ENCODE measurements at regions not wholly inside any gene's neighbourhood (a gene's known extent, or its start where the extent isn't known, plus 50 kb on each side); places are given as distances from the start of the nearest gene placed in this dataset.

GRCh38 chr2:187853381-187853791 lies 299.2 kb upstream of the TFPI start:
- Histone ChIP-seq H3K4me1 (ENCODE audit: insufficient read depth) (no peaks in the 10 kb centered on the region), H2AFZ (no peak overlapping the region), H3F3A (ENCODE audit: insufficient read depth) (no peaks in the 10 kb centered on the region), H3K79me2 (ENCODE audit: insufficient read depth) (no peaks in the 10 kb centered on the region), H3K4me2 (ENCODE audit: unreplicated experiment) (no peak overlapping the region), H3K9me2 (ENCODE audit: insufficient read depth) (no peaks in the 10 kb centered on the region), H3K9me3 (ENCODE audit: low read depth) (no peaks in the 10 kb centered on the region), H3K27ac (no peak overlapping the region), H3K4me3 (no peak overlapping the region), H3K9ac (no peak overlapping the region), H4K20me1 (ENCODE audit: insufficient read depth) (no peaks in the 10 kb centered on the region), H3K36me3 (ENCODE audit: low read depth) (no peaks in the 10 kb centered on the region), H3K27me3 (replicated peaks; ENCODE audit: insufficient read depth) (no peaks in the 10 kb centered on the region)
- 89 to 91% methylated on average over 1 of the region's 1 CpG for WGBS, 2 experiments (ENCODE audit: low coverage in 1 of 2, low lambda C conversion rate in 2 of 2, missing lambda C conversion rate in 2 of 2)
- in situ Hi-C loops (cut with MboI) = no loop called here
- DNase-seq = no peak
- TF ChIP-seq EZH2phosphoT487 (IDR thresholded peaks at IDR 0.05; ENCODE audit: insufficient read depth, low read depth) (no peak), EZH2 (IDR thresholded peaks at IDR 0.05; ENCODE audit: insufficient read depth, poor library complexity, severe bottlenecking) (no peak)

GRCh38 chr2:187854801-187855200 lies 300.6 kb upstream of the TFPI start:
- Histone ChIP-seq H3K4me1 (ENCODE audit: insufficient read depth) (no peaks in the 10 kb centered on the region), H3K79me2 (ENCODE audit: insufficient read depth) (no peaks in the 10 kb centered on the region), H3K9me3 (ENCODE audit: low read depth) (no peaks in the 10 kb centered on the region), H3K4me2 (ENCODE audit: unreplicated experiment) (no peak overlapping the region), H2AFZ (no peak overlapping the region), H3K27ac (no peak overlapping the region), H3K27me3 (replicated peaks; ENCODE audit: insufficient read depth) (no peaks in the 10 kb centered on the region), H3K9ac (no peak overlapping the region), H4K20me1 (ENCODE audit: insufficient read depth) (no peaks in the 10 kb centered on the region), H3F3A (ENCODE audit: insufficient read depth) (no peaks in the 10 kb centered on the region), H3K9me2 (ENCODE audit: insufficient read depth) (no peaks in the 10 kb centered on the region), H3K36me3 (ENCODE audit: low read depth) (no peaks in the 10 kb centered on the region), H3K4me3 (no peak overlapping the region)
- no peak for TF ChIP-seq EZH2 (IDR thresholded peaks at IDR 0.05; ENCODE audit: insufficient read depth, poor library complexity, severe bottlenecking)
- TF ChIP-seq EZH2phosphoT487 (IDR thresholded peaks at IDR 0.05; ENCODE audit: insufficient read depth, low read depth) = no peak
- in situ Hi-C loops (cut with MboI) = no loop called here
- no peak for DNase-seq

GRCh38 chr2:187855689-187856088 lies 301.5 kb upstream of the TFPI start:
- Histone ChIP-seq H3K9me3 (ENCODE audit: low read depth) (no peaks in the 10 kb centered on the region), H3K4me2 (ENCODE audit: unreplicated experiment) (no peak overlapping the region), H3K4me1 (ENCODE audit: insufficient read depth) (no peaks in the 10 kb centered on the region), H3K9me2 (ENCODE audit: insufficient read depth) (no peaks in the 10 kb centered on the region), H3K4me3 (no peak overlapping the region), H3F3A (ENCODE audit: insufficient read depth) (no peaks in the 10 kb centered on the region), H2AFZ (no peak overlapping the region), H3K27ac (no peak overlapping the region), H3K79me2 (ENCODE audit: insufficient read depth) (no peaks in the 10 kb centered on the region), H3K9ac (no peak overlapping the region), H4K20me1 (ENCODE audit: insufficient read depth) (no peaks in the 10 kb centered on the region), H3K27me3 (replicated peaks; ENCODE audit: insufficient read depth) (no peaks in the 10 kb centered on the region), H3K36me3 (ENCODE audit: low read depth) (no peaks in the 10 kb centered on the region)
- 89 to 93% methylated on average over 5 of the region's 5 CpGs for WGBS, 2 experiments (ENCODE audit: low coverage in 1 of 2, low lambda C conversion rate in 2 of 2, missing lambda C conversion rate in 2 of 2)
- in situ Hi-C loops (cut with MboI) = no loop called here
- DNase-seq = no peak
- no peak for TF ChIP-seq EZH2 (IDR thresholded peaks at IDR 0.05; ENCODE audit: insufficient read depth, poor library complexity, severe bottlenecking)
- TF ChIP-seq EZH2phosphoT487 (IDR thresholded peaks at IDR 0.05; ENCODE audit: insufficient read depth, low read depth) = no peak

- H3K36me3 ChIP-seq (ENCODE audit: low read depth) = no peaks in the 10 kb centered on the region
- H3K4me3 ChIP-seq = no peak overlapping the region
- in situ Hi-C loops (cut with MboI) = no loop called here
- H3F3A ChIP-seq (ENCODE audit: insufficient read depth) = no peaks in the 10 kb centered on the region
- DNase-seq = no peak
- H3K27me3 ChIP-seq (replicated peaks; ENCODE audit: insufficient read depth) = no peaks in the 10 kb centered on the region
- no peaks in the 10 kb centered on the region for H3K9me2 ChIP-seq (ENCODE audit: insufficient read depth)
- no peak overlapping the region for H2AFZ ChIP-seq
- no peak overlapping the region for H3K4me2 ChIP-seq (ENCODE audit: unreplicated experiment)
- no peak overlapping the region for H3K27ac ChIP-seq
- WGBS, 2 experiments (ENCODE audit: low coverage in 1 of 2, low lambda C conversion rate in 2 of 2, missing lambda C conversion rate in 2 of 2) = 64 to 68% methylated on average over 1 of the region's 1 CpG
- no peaks in the 10 kb centered on the region for H3K4me1 ChIP-seq (ENCODE audit: insufficient read depth)
- H3K9me3 ChIP-seq (ENCODE audit: low read depth) = no peaks in the 10 kb centered on the region
- TF ChIP-seq EZH2 (IDR thresholded peaks at IDR 0.05; ENCODE audit: insufficient read depth, poor library complexity, severe bottlenecking) (no peak), EZH2phosphoT487 (IDR thresholded peaks at IDR 0.05; ENCODE audit: insufficient read depth, low read depth) (no peak)
- H4K20me1 ChIP-seq (ENCODE audit: insufficient read depth) = no peaks in the 10 kb centered on the region
- H3K9ac ChIP-seq = no peak overlapping the region
- H3K79me2 ChIP-seq (ENCODE audit: insufficient read depth) = no peaks in the 10 kb centered on the region
These were observed 303.6 kb upstream of the TFPI start for GRCh38 chr2:187857826-187858225.

- Histone ChIP-seq H3K79me2 (ENCODE audit: insufficient read depth) (no peaks in the 10 kb centered on the region), H3K36me3 (ENCODE audit: low read depth) (no peaks in the 10 kb centered on the region), H2AFZ (peak overlapping the region; percentile 0; the same call in 1 of the 2 replicates)
These were observed 308.5 kb upstream of the TFPI start for GRCh38 chr2:187862715-187863114.

More at GRCh38 chr2:187862715-187863114, 308.5 kb upstream of the TFPI start:
- no peaks in the 10 kb centered on the region; the same call in 1 of the 2 replicates for H3K27me3 ChIP-seq (replicated peaks; ENCODE audit: insufficient read depth)
- no peaks in the 10 kb centered on the region for H3K9me2 ChIP-seq (ENCODE audit: insufficient read depth)
- H3K4me2 ChIP-seq (ENCODE audit: unreplicated experiment) = no peak overlapping the region
- no peak overlapping the region for H3K4me3 ChIP-seq
- H4K20me1 ChIP-seq (ENCODE audit: insufficient read depth) = no peaks in the 10 kb centered on the region
- DNase-seq = no peak
- in situ Hi-C loops (cut with MboI) = no loop called here
- H3K27ac ChIP-seq = no peak overlapping the region
- TF ChIP-seq EZH2 (IDR thresholded peaks at IDR 0.05; ENCODE audit: insufficient read depth, poor library complexity, severe bottlenecking) (no peak), EZH2phosphoT487 (IDR thresholded peaks at IDR 0.05; ENCODE audit: insufficient read depth, low read depth) (no peak)
- H3K9me3 ChIP-seq (ENCODE audit: low read depth) = no peaks in the 10 kb centered on the region
- no peak overlapping the region for H3K9ac ChIP-seq
- WGBS, 2 experiments (ENCODE audit: low coverage in 1 of 2, low lambda C conversion rate in 2 of 2, missing lambda C conversion rate in 2 of 2) = 11 to 25% methylated on average over 3 of the region's 3 CpGs
- H3K4me1 ChIP-seq (ENCODE audit: insufficient read depth) = no peaks in the 10 kb centered on the region
- H3F3A ChIP-seq (ENCODE audit: insufficient read depth) = no peaks in the 10 kb centered on the region

Data from GM23248 (cell line).